Upper lobe of right lung (tissue), 1 donor: ENCODE measurements at regions not wholly inside any gene's neighbourhood (a gene's known extent, or its start where the extent isn't known, plus 50 kb on each side); places are given as distances from the start of the nearest gene placed in this dataset.

Source experiments
- ATAC-seq: fragments of 200-7000 bp; cut with Tn5 transposase; one replicate; pipeline ENCODE4 v1.9.1; 2020; ENCODE audit warnings: mild to moderate bottlenecking, moderate library complexity
- DNase-seq: peaks from one replicate; pipeline ENCODE4 v3.0.0-alpha.2; 2020
- H3K27ac ChIP-seq: fragments of 200-600 bp; one replicate; pipeline ENCODE4 v1.8.0; 2022
- H3K27me3 ChIP-seq: fragments of 200-600 bp; one replicate; pipeline ENCODE4 v1.8.0; 2022; ENCODE audit warnings: mild to moderate bottlenecking
- H3K36me3 ChIP-seq: fragments of 200-600 bp; one replicate; pipeline ENCODE4 v1.8.0; 2022
- H3K4me1 ChIP-seq: fragments of 200-600 bp; one replicate; pipeline ENCODE4 v1.8.0; 2022
- H3K4me3 ChIP-seq: fragments of 200-600 bp; one replicate; pipeline ENCODE4 v1.8.0; 2022; ENCODE audit warnings: mild to moderate bottlenecking
- H3K9me3 ChIP-seq: fragments of 200-600 bp; one replicate; pipeline ENCODE4 v1.8.0; 2022
- CTCF ChIP-seq: fragments of 200-600 bp; IDR thresholded peaks from one replicate; pipeline ENCODE4 v1.8.0; 2022; ENCODE audit warnings: antibody characterized with exemption
- intact Hi-C: fragments of 100-400 bp; cut with DNase I; formaldehyde crosslinking; loops from one replicate; pipeline ENCODE4 v1.11.0; 2022
- donor health status: DM: no; HTN: yes; CAD: no; lungs with severe emphysema.

GRCh38 chr1:56156971-56157876 is 422.1 kb downstream of the PLPP3 start:
- H3K4me3 ChIP-seq = no peak overlapping the region
- ATAC-seq (no peak), DNase-seq (no peak)
- no peak for TF ChIP-seq CTCF
- no peak overlapping the region for H3K27ac ChIP-seq
- H3K36me3 ChIP-seq = no peaks in the 10 kb centered on the region
- no peaks in the 10 kb centered on the region for H3K27me3 ChIP-seq
- H3K4me1 ChIP-seq = no peaks in the 10 kb centered on the region
- H3K9me3 ChIP-seq = no peaks in the 10 kb centered on the region
- intact Hi-C loops = no loop called here

GRCh38 chr1:56153276-56153675 is 426.1 kb downstream of the PLPP3 start:
- no peaks in the 10 kb centered on the region for H3K27me3 ChIP-seq
- ATAC-seq (no peak), DNase-seq (no peak)
- no peak overlapping the region for H3K4me3 ChIP-seq
- no peak for TF ChIP-seq CTCF
- H3K9me3 ChIP-seq = no peaks in the 10 kb centered on the region
- H3K27ac ChIP-seq = no peak overlapping the region
- no peaks in the 10 kb centered on the region for H3K36me3 ChIP-seq
- no peaks in the 10 kb centered on the region for H3K4me1 ChIP-seq
- intact Hi-C loops = no loop called here

GRCh38 chr1:56152635-56153034 is 426.7 kb downstream of the PLPP3 start:
- no peaks in the 10 kb centered on the region for H3K4me1 ChIP-seq
- no peaks in the 10 kb centered on the region for H3K36me3 ChIP-seq
- H3K4me3 ChIP-seq = no peak overlapping the region
- DNase-seq = no peak
- no peak overlapping the region for H3K27ac ChIP-seq
- TF ChIP-seq CTCF = no peak
- H3K9me3 ChIP-seq = no peaks in the 10 kb centered on the region
- intact Hi-C loops = no loop called here
- no peak for ATAC-seq
- no peaks in the 10 kb centered on the region for H3K27me3 ChIP-seq

GRCh38 chr1:56151402-56151801 is 428.0 kb downstream of the PLPP3 start:
- H3K27me3 ChIP-seq = no peaks in the 10 kb centered on the region

GRCh38 chr1:56150441-56151215 is 428.7 kb downstream of the PLPP3 start:
- TF ChIP-seq CTCF = no peak
- Histone ChIP-seq H3K9me3 (no peaks in the 10 kb centered on the region), H3K4me1 (peaks cover 7% of the 10 kb centered on the region), H3K4me3 (no peak overlapping the region), H3K27me3 (no peaks in the 10 kb centered on the region), H3K36me3 (no peaks in the 10 kb centered on the region), H3K27ac (no peak overlapping the region)
- no peak for ATAC-seq
- intact Hi-C loops = no loop called here
- no peak for DNase-seq

More at GRCh38 chr1:56151402-56151801, 428.0 kb downstream of the PLPP3 start:
- TF ChIP-seq CTCF = no peak
- no peak overlapping the region for H3K4me3 ChIP-seq
- no peaks in the 10 kb centered on the region for H3K36me3 ChIP-seq
- DNase-seq (no peak), ATAC-seq (no peak)
- H3K4me1 ChIP-seq = peaks cover 6% of the 10 kb centered on the region
- H3K9me3 ChIP-seq = no peaks in the 10 kb centered on the region
- H3K27ac ChIP-seq = no peak overlapping the region
- intact Hi-C loops = no loop called here
